Kasumi-1 (cell line): ENCODE measurements at regions not wholly inside any gene's neighbourhood (a gene's known extent, or its start where the extent isn't known, plus 50 kb on each side); places are given as distances from the start of the nearest gene placed in this dataset.
"Not testable (repeated sequence)": the region's sequence is repeated elsewhere in the genome, so short reads cannot be mapped to it uniquely, and the experiment has no call there.

ENCODE experiments used
- DNase-seq, 2 experiments: peaks; one replicate each; lab custom pipeline; 2025; lab: John Stamatoyannopoulos, UW

DNA sequence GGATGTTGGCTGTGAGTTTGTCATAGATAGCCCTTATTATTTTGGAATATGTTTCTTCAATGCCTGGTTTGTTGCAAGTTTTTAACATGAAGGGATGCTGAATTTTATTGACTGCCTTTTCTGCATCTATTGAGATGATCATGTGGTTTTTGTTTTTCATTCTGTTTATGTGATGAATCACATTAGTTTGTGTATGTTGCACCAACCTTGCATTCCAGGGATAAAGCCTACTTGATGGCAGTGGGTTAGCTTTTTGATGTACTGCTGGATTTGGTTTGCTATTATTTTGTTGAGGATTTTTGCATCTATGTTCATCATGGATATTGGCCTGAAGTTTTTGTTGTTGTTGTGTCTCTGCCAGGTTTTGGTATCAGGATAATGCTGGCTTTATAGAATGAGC, 225.6 kb downstream of the PCSK1 start:
- DNase-seq: no peak

DNA sequence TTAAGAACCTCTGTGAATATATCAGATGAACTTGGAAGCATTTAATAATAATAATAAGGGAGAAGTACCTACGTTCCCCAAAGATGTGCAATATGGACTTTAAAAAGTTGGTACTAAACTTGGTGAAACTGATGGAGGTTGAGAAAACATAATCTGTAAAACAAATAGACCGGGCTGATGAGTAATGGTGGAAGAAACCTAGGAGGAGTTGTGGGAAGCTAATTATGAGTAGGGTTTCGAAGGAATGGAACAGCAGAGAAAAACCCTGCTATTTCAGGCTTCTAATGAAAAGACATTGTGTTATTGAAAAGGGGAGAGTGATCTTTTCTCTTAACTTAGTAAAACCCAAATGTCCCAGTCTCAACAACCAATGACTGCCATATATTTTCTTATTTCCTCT, 229.3 kb downstream of the PCSK1 start:
- no peak for DNase-seq

DNA sequence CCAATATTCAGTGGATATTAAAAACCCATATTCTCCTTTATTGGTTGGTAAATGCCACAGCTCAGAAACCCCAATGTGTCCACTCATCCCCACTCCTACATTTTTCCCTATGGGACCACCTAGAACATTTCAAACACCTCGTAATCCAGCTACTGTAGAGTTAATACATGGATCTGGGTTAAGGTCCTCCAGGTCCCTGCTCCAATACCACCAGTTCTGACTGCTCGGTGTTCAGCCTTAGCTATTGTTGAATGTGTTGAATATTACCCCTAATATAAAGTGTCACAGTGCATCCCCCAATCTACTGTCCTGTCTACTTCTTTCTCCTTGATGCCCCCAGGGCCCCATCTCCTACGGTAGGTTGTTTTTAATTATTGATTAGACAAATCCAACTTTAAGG, 231.5 kb downstream of the PCSK1 start:
- DNase-seq: no peak

DNA sequence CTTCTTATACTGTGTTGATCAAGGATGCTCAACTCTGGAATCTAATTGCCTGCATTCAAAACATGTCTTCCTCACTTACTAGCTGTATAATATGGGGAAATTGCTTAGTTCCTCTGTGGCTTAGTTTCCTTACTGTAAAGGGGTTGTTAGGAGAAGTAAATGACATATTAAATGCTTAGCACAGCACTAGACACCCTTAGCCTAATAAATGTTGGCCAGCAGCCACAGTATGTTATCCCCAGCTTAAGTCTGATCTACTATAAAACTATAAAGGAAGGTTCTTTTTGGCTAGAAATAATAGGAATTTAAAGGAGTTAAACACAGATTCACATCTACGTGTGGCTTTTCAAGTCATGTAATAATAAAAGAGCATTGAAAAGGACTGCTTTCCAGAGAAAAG, 232.4 kb downstream of the PCSK1 start:
- peak; percentile 19 to 33 for DNase-seq

DNA sequence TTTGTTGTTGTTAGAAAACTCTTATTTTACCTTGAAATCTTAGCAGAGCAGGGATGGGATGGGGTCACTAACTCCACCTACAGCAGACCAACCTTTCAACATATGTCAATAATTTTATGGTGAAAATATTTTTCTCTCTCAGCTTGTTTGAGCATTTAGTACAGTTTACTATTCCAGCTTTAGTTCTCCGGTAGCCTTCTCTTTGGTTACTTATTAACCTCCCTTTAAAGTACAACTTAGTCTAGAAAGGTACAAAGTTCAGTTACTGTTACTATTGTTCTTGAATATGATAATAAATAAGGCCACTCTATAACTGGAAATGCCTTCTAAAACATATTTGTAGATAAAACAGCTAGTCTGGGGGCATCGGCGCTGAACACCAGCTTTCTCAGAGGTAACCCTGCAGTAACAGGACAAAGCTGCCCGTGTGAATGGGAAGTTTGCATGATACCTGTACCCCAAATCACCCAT, 233.3 kb downstream of the PCSK1 start:
- no peak for DNase-seq

DNA sequence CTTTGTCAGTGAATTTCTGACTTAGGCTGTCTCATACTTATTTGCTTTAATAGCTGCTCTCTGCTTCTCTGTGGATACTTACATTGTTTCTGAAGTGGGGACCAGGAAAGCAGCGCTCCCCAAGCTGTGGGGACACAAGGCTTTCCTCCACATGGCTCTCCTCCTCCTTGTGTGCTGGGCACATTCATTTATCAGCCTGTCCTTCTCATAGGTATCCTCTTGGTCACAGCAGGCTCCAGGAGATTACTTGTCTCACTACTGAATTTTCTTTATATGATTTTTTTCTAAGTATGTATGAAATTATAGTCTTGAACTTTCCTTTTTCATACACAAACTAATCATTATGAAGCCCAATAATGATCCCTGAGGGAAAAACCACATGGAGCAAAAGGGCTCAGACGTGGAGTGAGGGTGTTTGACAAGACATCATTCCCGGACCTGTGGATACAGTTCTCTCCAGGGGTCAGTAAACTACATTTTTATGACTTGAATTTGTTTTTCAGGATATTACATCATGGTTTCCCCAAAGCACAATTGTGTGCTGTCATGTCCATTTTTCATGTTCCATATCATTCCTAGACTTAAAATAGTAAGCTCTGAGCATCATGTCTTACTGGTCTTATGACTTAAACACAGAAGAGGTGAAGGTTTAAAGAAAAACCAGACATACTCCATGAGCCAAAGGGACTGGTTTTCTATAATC, 234.5 kb downstream of the PCSK1 start:
- no peak for DNase-seq

DNA sequence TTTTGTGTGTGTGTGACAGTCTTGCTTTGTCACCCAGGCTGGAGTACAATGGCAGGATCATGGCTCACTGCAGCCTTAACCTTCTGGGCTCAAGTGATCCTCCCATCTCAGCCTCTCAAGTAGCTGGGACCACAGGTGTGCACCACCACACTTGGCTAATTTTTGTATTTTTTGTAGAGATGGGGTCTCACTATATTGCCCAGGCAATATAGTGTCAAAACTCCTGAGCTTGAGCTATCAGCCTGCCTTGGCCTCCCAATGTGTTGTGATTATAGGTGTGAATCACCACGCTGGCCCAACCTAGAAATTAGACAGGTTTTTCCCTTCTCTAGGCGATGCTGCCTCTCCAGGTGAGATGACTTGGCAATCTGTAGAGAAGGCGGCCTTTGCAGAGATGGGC, 235.3 kb downstream of the PCSK1 start:
- DNase-seq: not testable (repeated sequence)

DNA sequence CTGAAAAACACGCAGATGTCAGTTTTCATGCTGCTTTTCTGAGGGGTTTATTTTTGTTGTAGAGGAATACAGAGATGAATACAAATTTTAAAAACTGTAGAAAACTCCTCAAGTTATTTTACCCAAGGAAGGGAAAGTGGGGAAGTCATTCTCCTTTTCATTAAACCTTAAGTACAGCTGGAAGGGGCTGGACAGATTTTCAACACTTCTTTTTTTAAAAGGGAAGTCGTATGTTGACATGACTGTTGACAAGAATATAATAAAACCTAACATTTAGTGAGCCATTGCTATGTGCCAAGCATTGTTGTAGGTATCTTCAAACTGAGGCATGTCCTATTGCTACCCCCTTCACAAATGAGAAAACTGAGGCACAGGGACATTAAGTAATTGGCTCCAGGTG, 235.7 kb upstream of the ELL2 start:
- DNase-seq: no peak

DNA sequence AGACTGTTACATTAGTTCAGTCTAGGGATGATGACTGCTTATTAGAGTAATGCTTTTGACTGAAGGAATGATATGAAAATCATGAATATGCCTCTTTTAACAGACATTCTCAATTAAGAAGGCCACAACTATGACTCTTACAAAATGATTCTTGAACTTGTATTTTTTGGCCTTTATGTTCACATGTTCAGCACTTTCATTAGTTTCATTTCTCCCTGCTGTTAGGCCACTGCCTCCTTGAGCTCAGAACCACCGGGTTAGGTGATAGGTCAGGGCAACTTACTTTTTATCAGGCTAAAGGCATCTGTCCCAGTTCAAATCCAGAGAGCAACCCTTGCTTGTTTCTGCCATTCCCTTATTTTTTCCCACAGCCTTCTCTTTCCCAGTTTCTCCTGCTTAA, 235.2 kb upstream of the ELL2 start:
- DNase-seq: no peak

DNA sequence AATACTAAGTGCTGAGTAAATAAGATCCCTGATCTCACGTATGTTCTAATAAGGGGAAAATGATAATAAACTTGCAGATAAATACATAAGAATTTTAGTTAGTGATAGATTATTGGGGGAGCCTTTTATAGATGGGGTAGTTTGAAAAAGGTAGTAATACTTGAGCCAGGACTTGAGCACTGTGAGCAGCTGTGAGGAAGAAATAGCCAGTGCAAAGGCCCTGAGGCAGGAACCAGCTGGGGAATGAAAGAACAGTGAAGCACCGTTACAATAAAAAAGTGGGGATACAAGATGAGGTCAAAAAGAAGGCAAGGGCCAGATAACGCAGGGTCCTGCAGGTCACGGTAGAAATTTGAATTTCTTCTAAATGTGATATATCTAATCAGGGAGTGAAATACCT, 234.8 kb upstream of the ELL2 start:
- DNase-seq: no peak

DNA sequence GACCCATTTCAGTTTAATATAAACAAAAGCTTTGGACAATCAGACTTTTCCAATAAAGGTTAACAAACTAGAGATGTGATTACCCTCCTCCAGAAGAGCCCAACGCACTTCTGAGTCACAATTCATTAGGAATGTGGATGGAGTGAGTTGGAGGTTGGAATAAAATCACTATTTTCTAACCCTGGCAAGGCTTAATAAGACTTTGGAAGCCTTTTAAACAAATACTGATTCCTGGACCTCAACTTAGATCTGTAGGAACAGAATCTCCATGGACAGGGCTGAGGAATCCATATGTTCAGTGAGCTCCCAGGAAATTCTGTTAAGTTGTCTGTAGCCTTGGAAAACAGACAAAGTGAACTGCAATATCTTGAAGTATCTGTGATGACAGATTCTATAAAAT, 233.5 kb upstream of the ELL2 start:
- DNase-seq: no peak

DNA sequence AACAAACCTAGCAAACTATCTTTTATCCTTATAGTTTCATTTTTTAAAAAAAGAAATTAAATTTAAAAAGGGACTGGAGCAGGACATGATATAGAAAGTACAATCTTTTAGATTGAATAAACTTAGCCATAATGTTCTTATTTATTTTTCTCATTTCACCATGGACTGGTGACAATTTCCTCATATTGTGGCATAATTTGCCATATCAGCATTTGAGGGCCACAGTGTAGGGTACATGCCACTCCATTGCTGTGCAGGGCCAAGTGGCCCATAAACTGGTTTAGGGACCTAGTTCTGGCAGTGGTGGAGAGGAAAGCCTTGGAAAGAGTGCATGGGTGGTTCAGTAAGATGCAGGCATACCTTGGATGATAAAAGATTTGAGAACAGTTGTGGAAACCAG, 232.9 kb upstream of the ELL2 start:
- no peak for DNase-seq

DNA sequence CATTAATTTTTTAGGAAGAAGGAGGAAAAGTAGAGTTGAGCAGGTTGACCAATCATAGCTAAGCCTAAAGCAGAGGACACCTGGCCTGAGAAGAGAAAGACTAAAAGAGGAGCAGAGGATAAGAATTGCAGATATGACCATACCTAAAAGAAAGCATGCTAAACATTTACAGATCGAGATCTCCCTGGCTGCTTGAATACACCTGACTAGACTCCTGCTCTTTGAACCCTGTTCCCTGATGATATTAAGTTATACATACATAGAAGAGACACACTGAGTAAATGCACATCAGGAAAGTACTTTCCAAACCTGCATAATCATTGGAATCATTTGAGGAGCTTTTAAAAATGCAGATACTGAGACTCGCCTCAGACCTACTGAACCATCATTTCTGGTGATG, 232.3 kb upstream of the ELL2 start:
- no peak for DNase-seq

DNA sequence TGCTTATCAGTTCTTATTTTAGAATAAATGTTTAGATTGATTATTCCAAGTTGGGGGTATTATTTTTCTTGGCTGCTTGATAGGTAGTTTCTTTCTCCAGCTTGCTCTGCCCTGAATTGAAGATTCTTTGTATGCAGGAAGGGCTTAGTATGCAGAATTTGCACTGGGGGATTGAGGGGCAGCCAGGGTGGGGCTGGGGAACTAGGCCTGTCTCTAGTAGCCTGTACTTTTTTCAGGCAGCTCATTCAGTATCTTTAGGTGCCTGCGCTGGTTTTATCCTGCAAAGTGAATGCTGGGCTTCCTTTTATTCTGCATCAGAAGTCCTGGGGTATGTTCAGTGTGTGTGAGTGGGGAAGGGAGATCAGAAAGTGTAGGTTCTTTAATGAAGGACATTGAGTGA, 228.3 kb upstream of the ELL2 start:
- DNase-seq: no peak

DNA sequence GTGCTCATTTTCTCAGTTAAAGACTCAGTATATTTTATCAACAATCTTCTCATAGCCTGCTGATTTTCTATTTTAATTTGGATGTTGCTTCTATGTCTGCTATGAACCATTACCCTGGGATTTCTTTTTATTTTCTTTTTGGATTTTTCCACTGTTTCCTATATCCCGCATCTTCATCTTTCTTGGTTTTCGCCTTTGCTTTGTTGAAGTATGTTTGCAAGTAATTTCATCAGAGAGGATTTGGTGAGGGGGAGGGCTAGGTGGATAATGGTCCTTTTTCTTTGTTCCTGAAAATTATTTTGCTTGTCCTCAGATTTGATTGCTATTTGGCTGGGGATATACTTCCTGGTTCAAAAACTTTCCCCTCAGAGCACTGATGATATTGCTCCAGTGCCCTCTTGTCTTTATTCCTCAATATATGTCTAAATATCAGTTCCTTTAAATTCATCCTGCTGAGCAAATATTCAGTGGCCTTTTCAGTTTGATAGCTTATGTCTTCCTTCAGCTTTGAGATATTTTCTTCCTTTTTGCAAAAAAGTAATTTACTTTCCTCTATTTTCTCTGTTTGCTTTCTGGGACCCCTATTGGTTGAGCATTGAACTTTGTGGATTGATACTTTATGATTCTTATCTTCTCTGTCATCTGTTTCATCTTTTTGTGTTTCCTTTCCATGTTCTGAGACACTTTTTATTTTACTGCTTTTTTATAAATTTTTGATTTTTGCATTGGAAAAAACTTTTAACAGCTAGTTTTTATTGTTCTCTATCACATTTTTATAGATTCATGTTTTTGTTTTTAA, 227.6 kb upstream of the ELL2 start:
- DNase-seq: no peak

DNA sequence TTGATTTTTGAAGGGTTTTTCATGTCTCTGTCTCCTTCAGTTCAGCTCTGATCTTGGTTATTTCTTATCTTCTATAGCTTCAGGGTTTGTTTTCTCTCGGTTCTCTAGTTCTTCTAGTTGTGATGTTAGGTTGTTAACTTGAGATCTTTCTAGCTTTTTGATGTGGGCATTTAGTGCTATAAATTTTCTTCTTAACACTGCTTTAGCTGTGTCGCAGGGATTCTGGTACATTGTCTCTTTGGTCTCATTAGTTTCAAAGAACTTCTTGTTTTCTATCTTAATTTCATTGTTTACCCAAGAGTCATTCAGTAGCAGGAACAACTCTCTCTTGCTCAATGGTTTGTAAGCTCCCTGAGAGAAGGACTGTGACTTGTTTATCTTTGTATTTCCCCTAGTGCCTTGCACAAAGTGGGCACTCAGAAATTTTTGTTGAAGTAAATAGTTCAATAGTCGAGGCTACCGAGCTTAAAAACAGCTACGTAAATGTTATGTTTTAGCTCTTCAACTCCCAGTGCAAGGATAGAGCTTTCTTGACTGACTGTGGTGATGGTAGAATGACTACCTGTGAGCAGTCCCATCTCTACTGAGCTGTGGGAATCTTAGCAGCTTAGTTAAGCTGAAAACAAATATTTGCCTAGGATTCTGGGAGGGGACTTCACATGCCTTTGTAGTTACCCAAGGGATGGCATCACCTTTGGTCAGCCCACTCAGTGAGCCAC, 225.8 kb upstream of the ELL2 start:
- DNase-seq: no peak

DNA sequence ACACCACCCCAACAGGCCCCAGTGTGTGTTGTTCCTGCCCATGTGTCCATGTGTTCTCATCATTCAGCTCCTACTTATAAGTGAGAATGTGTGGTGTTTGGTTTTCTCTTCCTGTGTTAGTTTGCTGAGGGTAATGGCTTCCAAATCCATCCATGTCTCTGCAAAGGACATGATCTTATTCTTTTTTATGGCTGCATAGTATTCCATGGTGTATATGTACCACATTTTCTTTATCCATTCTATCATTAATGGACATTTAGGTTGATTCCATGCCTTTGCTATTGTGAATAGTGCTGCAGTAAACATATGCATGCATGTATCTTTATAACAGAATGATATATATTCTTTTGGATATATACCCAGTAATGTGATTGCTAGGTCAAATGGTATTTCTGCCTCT, 222.9 kb upstream of the ELL2 start:
- not testable (repeated sequence) for DNase-seq

DNA sequence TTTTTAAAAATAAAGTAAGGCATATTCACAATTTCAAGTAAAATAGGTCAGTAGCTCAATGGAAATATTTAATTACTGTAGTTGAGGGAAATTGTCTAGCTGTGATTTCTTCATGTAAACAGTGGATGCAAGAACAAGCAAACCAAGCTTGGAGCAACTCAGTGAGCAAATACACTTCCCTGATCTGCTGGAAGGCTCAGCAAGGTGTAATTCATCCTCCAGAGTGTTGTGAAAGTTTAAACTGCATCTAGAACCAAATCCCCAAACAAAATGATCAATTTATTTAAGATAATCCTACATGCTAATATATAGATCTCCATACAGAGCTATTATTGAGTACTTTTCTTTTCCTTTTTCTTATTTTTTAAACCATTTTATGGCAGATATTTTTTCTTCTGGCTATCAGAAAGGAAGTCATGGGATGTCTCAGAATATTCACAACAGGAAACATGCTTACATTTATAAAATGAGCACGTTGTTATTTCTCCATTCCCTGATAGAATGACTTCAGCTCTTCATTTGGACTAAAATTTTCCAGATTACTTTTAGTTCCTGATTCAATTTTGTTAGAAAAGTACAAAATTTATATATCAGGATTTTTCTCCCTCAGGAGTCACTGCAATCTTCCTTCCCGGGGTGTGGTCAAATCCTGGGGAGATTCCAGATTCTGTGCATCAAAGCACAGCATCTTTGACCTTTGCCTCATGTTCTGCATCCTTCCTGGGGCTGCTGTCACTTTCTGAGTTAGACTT, 219.2 kb upstream of the ELL2 start:
- no peak for DNase-seq

DNA sequence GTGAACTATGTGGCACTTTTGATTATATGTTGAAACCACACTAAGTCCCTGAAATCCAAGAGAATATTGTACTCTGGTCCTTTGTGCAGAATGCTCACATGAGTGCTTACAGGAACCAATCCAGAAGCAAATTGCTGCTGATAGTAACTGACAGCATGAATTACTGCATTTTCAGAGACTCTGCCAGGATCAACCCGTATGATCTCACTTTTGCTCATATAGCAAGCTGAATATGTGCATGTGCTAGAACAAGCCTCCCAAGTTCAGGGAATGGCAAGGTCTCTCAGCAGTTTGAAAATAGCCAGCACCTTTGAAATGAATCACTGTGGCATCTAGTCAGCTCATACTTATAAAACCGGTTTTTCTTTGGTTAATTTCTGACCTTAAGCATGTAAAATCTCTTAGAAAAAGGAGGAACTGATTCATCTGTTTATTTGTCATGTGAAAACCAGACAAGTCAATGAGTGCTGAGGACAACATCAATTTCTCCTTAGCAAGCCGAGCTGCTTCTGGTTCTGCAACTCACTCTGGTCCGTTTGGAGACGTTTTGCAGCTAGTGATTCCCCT, 215.7 kb upstream of the ELL2 start:
- no peak for DNase-seq

DNA sequence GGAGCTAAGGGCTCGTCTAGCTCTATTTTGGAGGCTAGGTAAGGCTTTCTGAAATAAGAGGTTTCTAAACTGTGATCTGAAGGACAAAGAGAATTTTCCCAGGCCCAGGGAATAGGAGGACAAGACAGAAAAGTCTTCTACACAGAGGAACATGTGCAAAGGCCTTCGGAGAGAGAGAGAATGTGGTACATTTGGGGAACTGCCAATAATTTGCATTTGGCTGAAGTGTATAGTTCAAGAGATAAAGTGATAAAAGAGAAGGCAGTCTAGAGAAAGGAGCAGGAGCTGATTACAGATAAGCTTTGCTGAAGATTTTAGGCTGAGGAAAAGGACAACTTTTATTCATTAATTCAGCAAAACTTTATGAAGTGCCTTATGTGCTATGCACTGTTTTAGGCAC, 214.4 kb upstream of the ELL2 start:
- no peak for DNase-seq

DNA sequence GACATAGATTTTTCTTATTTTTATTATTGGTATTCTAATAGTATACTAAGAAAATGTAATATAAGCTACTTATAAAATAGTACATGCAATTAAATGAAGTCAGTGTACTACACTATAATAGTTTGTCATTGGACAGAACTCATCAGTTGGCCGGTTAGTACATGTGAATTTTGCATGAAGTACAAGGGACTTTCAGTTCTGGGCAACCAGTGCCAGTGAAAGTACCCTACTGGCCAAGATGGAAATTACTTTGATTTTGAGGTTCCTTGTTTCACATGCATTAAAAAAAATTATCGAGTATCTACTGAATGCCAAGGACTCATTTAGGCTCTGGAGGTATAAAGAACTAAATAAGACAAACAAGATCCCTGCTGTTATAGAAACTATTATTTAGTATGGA, 213.4 kb upstream of the ELL2 start:
- peak; percentile 29 to 36 for DNase-seq

DNA sequence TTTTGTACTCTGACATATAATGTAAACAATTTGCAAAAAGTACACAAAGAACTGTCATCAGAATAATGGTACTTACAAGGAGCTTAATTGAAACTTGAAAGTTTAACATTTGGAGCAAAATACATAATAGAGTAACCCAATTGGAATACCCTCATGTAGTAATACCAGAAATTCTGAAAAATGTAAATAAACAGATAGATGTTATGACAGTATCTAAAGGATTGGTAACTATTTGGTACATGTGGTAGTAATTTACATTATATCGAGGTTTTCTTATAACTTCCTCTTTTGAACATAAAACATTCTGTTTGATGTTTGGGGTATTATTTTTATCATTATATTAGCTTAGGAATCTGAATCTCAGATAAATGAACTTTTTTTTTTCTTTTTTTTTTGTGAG, 211.7 kb upstream of the ELL2 start:
- DNase-seq: peak in 1 of 2 experiments; percentile 3
